Spleen (tissue), 11 donors: ENCODE measurements at regions not wholly inside any gene's neighbourhood (a gene's known extent, or its start where the extent isn't known, plus 50 kb on each side); places are given as distances from the start of the nearest gene placed in this dataset.

Experiments used
- DNase-seq: peaks from one replicate; pipeline ENCODE4 v3.0.0-alpha.2; 2020
- H3K27ac ChIP-seq, 8 donors: fragments of 200-600 bp; sonication (generic) in 7 of 8; 1 replicate in 4 of 8; 2 replicates in 4 of 8; pipeline versions ENCODE4 v1.5.0 to v1.8.0; 2016 to 2021; ENCODE audit warnings: inconsistent platforms in 4 of 8, mild to moderate bottlenecking in 4 of 8, moderate library complexity in 1 of 8
- H3K27me3 ChIP-seq, 7 donors: fragments of 200-600 bp; sonication (generic) in 6 of 7; replicated peaks in 1 of 7; 1 replicate in 4 of 7; 2 replicates in 3 of 7; pipeline versions ENCODE4 v1.5.0 to v1.8.0; 2016 to 2021; ENCODE audit warnings: inconsistent platforms in 3 of 7, mild to moderate bottlenecking in 1 of 7
- H3K36me3 ChIP-seq, 6 donors: fragments of 200-600 bp; sonication (generic) in 5 of 6; 1 replicate in 4 of 6; 2 replicates in 2 of 6; pipeline versions ENCODE4 v1.5.0 to v1.8.0; 2016 to 2021; ENCODE audit warnings: inconsistent platforms in 2 of 6
- H3K4me1 ChIP-seq, 6 donors: fragments of 200-600 bp; sonication (generic) in 5 of 6; 1 replicate in 3 of 6; 2 replicates in 3 of 6; pipeline versions ENCODE4 v1.5.0 to v1.8.0; 2016 to 2021; ENCODE audit warnings: inconsistent platforms in 3 of 6
- H3K4me3 ChIP-seq, 8 donors: fragments of 200-600 bp; sonication (generic) in 7 of 8; 1 replicate in 4 of 8; 2 replicates in 4 of 8; pipeline versions ENCODE4 v1.5.0 to v1.8.0; 2016 to 2021; ENCODE audit warnings: inconsistent platforms in 4 of 8, mild to moderate bottlenecking in 4 of 8, moderate library complexity in 2 of 8
- H3K9me3 ChIP-seq, 8 donors: fragments of 200-600 bp; sonication (generic) in 7 of 8; 1 replicate in 4 of 8; 2 replicates in 4 of 8; pipeline versions ENCODE4 v1.5.0 to v1.8.0; 2016 to 2021; ENCODE audit warnings: inconsistent platforms in 4 of 8
- CTCF ChIP-seq, 11 experiments: fragments of 200-600 bp in 7 of 11; fragments of 450-650 bp in 4 of 11; sonication (generic) in 4 of 11; IDR thresholded peaks in 8 of 11; conservative IDR thresholded peaks in 3 of 11; 1 replicate in 7 of 11; 2 replicates in 4 of 11; pipeline versions ENCODE4 v1.4.0 to v1.8.0; 2016 to 2021; ENCODE audit warnings: antibody characterized with exemption in 11 of 11, inconsistent platforms in 4 of 11, mild to moderate bottlenecking in 1 of 11
- POLR2A ChIP-seq, 3 donors: fragments of 450-650 bp; IDR thresholded peaks; one replicate each; pipeline ENCODE4 v1.5.1; 2017; ENCODE audit warnings: antibody characterized with exemption in 3 of 3, mild to moderate bottlenecking in 1 of 3
- POLR2AphosphoS5 ChIP-seq, 3 donors: sonication (generic); formaldehyde crosslinking; IDR thresholded peaks; one replicate each; pipeline ENCODE4 v1.5.1; 2017; ENCODE audit warnings: antibody characterized with exemption in 3 of 3
- WGBS, 5 donors: extraction: QIAGEN DNeasy Blood & Tissue Kit in 3 of 5; methylation state at CpG; one replicate each; pipeline versions ENCODE4 v1.1.5 to v1.1.7; 2013 to 2018; 5-methylcytosine and 5-hydroxymethylcytosine counted together
- intact Hi-C: fragments of 100-400 bp; cut with DNase I; formaldehyde crosslinking; loops from one replicate; pipeline ENCODE4 v1.15.0; 2023; ENCODE audit warnings: low total_unique reads
- donor health status: healthy with polysubstance abuse.
- donor health status: DM: no; HTN: no; CAD: no; lungs with moderate emphysema.
- donor health status: DM: no; HTN: no; CAD: no.
- donor health status: Bipolar disorder and iron deficiency.
- donor health status: healthy.
- donor health status: DM: no; HTN: no; CAD: no.
- donor health status: DM: yes; HTN: yes; CAD: no.

- TF ChIP-seq CTCF (IDR thresholded peaks at IDR 0.05 in 8 of 11, conservative IDR thresholded peaks at IDR 0.05 in 3 of 11) = no peak
- TF ChIP-seq POLR2A (IDR thresholded peaks at IDR 0.05) = no peak
- TF ChIP-seq POLR2AphosphoS5 (IDR thresholded peaks at IDR 0.05) = no peak
- intact Hi-C loops = no loop called here
Observed at GRCh38 chr9:103949096-103949495, 145.0 kb upstream of the SMC2 start.

GRCh38 chr9:103977163-103977562, 116.9 kb upstream of the SMC2 start:
- H3K27me3 ChIP-seq = no peaks in the 10 kb centered on the region
- H3K36me3 ChIP-seq = no peaks in the 10 kb centered on the region
- TF ChIP-seq POLR2A (IDR thresholded peaks at IDR 0.05) = no peak
- DNase-seq = no peak
- no peaks in the 10 kb centered on the region for H3K9me3 ChIP-seq
- no peak overlapping the region for H3K27ac ChIP-seq
- 56 to 72% (median 58%) methylated on average over 3 of the region's 3 CpGs for WGBS, 5 donors
- H3K4me3 ChIP-seq = no peak overlapping the region
- intact Hi-C loops = no loop called here
- no peaks in the 10 kb centered on the region for H3K4me1 ChIP-seq

More at GRCh38 chr9:103949096-103949495, 145.0 kb upstream of the SMC2 start:
- Histone ChIP-seq H3K27me3 (no peaks in the 10 kb centered on the region), H3K4me1 (no peaks in the 10 kb centered on the region), H3K4me3 (no peak overlapping the region), H3K36me3 (no peaks in the 10 kb centered on the region), H3K9me3 (no peaks in the 10 kb centered on the region), H3K27ac (no peak overlapping the region)
- no peak for DNase-seq

- no peak for TF ChIP-seq POLR2A (IDR thresholded peaks at IDR 0.05)
- no peak for TF ChIP-seq POLR2AphosphoS5 (IDR thresholded peaks at IDR 0.05)
- intact Hi-C loops = no loop called here
- H3K4me1 ChIP-seq = no peaks in the 10 kb centered on the region
Observed at GRCh38 chr9:103978396-103978795, 115.7 kb upstream of the SMC2 start.

GRCh38 chr9:103981912-103982311, 112.2 kb upstream of the SMC2 start:
- H3K9me3 ChIP-seq = no peaks in the 10 kb centered on the region
- no peaks in the 10 kb centered on the region for H3K36me3 ChIP-seq
- 79 to 93% (median 89%) methylated on average over 2 of the region's 2 CpGs for WGBS, 5 donors
- no peak for TF ChIP-seq POLR2AphosphoS5 (IDR thresholded peaks at IDR 0.05)
- intact Hi-C loops = no loop called here
- H3K27ac ChIP-seq = no peak overlapping the region
- H3K4me1 ChIP-seq = no peaks in the 10 kb centered on the region
- no peaks in the 10 kb centered on the region for H3K27me3 ChIP-seq
- no peak for DNase-seq
- H3K4me3 ChIP-seq = no peak overlapping the region

More at GRCh38 chr9:103978396-103978795, 115.7 kb upstream of the SMC2 start:
- H3K4me3 ChIP-seq = no peak overlapping the region
- H3K9me3 ChIP-seq = no peaks in the 10 kb centered on the region
- no peaks in the 10 kb centered on the region for H3K36me3 ChIP-seq
- H3K27ac ChIP-seq = no peak overlapping the region
- no peak for DNase-seq
- no peaks in the 10 kb centered on the region for H3K27me3 ChIP-seq

GRCh38 chr9:103985077-103985476, 109.0 kb upstream of the SMC2 start:
- no peak for TF ChIP-seq POLR2A (IDR thresholded peaks at IDR 0.05)
- no peak for TF ChIP-seq POLR2AphosphoS5 (IDR thresholded peaks at IDR 0.05)
- TF ChIP-seq CTCF (IDR thresholded peaks at IDR 0.05 in 8 of 11, conservative IDR thresholded peaks at IDR 0.05 in 3 of 11) = no peak
- Histone ChIP-seq H3K4me1 (no peaks in the 10 kb centered on the region), H3K9me3 (no peaks in the 10 kb centered on the region), H3K27me3 (no peaks in the 10 kb centered on the region), H3K4me3 (no peak overlapping the region), H3K27ac (no peak overlapping the region), H3K36me3 (no peaks in the 10 kb centered on the region)
- 28 to 72% (median 57%) methylated on average over 1 of the region's 1 CpG for WGBS, 5 donors
- intact Hi-C loops = no loop called here
- DNase-seq = no peak

GRCh38 chr9:103988821-103989220, 105.3 kb upstream of the SMC2 start:
- intact Hi-C loops = no loop called here
- H3K36me3 ChIP-seq = no peaks in the 10 kb centered on the region
- TF ChIP-seq POLR2A (IDR thresholded peaks at IDR 0.05) (no peak), POLR2AphosphoS5 (IDR thresholded peaks at IDR 0.05) (no peak), CTCF (IDR thresholded peaks at IDR 0.05 in 8 of 11, conservative IDR thresholded peaks at IDR 0.05 in 3 of 11) (no peak)
- H3K4me1 ChIP-seq = no peaks in the 10 kb centered on the region
- no peaks in the 10 kb centered on the region for H3K27me3 ChIP-seq
- 76 to 87% (median 82%) methylated on average over 2 of the region's 2 CpGs for WGBS, 5 donors
- no peaks in the 10 kb centered on the region for H3K9me3 ChIP-seq
- H3K27ac ChIP-seq = no peak overlapping the region
- no peak overlapping the region for H3K4me3 ChIP-seq
- no peak for DNase-seq
